IMR-90 (cell line): ENCODE measurements at regions not wholly inside any gene's neighbourhood (a gene's known extent, or its start where the extent isn't known, plus 50 kb on each side); places are given as distances from the start of the nearest gene placed in this dataset.

ENCODE experiments used
- ATAC-seq: fragments of 200-7000 bp; cut with Tn5 transposase; 2 replicates; pipeline ENCODE4 v1.9.1; 2020; ENCODE audit warnings: low read depth, mild to moderate bottlenecking, moderate library complexity
- BruUV-seq: library from RNA; stranded (reverse); fragments of 400-500 nt; replicated peaks from 2 replicates; lab custom pipeline; 2021; lab: Mats Ljungman, UMichigan
- CTCF ChIA-PET: fragments of 300-600 bp; formaldehyde crosslinking; extraction: SDS; loops from one replicate; lab custom pipeline; 2021; ENCODE audit warnings: antibody characterized with exemption; lab: Yijun Ruan, JAX
- POLR2A ChIA-PET: fragments of 300-600 bp; sonication (Branson Sonifier 250); formaldehyde crosslinking; loops from one replicate; lab custom pipeline; 2022; ENCODE audit warnings: antibody characterized with exemption; ENCODE audit not compliant: unreplicated experiment; lab: Charles Lee
- DNase-seq: peaks from one replicate; pipeline ENCODE4 v3.0.0; 2013
- H2AFZ ChIP-seq: replicated peaks from 2 replicates; pipeline ENCODE3; 2013; ENCODE audit warnings: low read length, mild to moderate bottlenecking; ENCODE audit not compliant: poor library complexity
- H2AK5ac ChIP-seq: 2 replicates; pipeline ENCODE4 v1.6.1; 2013; ENCODE audit warnings: low read depth, low read length, inconsistent platforms
- H2AK9ac ChIP-seq: replicated peaks from 2 replicates; pipeline ENCODE3; 2013; ENCODE audit warnings: mild to moderate bottlenecking, low read depth, low read length, moderate library complexity; ENCODE audit not compliant: poor library complexity
- H2BK120ac ChIP-seq: 2 replicates; pipeline ENCODE4 v1.6.1; 2013; ENCODE audit warnings: low read depth, low read length, inconsistent platforms
- H2BK15ac ChIP-seq: 3 replicates; pipeline ENCODE4 v1.6.1; 2013; ENCODE audit warnings: low read depth, low read length, inconsistent platforms
- H2BK20ac ChIP-seq: 2 replicates; pipeline ENCODE4 v1.6.1; 2013; ENCODE audit warnings: low read depth, mild to moderate bottlenecking, inconsistent platforms, low read length, moderate library complexity
- H2BK5ac ChIP-seq: 2 replicates; pipeline ENCODE4 v1.6.1; 2013; ENCODE audit warnings: mild to moderate bottlenecking, low read depth, low read length, inconsistent platforms; ENCODE audit not compliant: poor library complexity, severe bottlenecking
- H3K14ac ChIP-seq: replicated peaks from 2 replicates; pipeline ENCODE4 v1.6.1; 2013; ENCODE audit warnings: low read depth, low read length, inconsistent platforms
- H3K18ac ChIP-seq: 2 replicates; pipeline ENCODE4 v1.6.1; 2013; ENCODE audit warnings: low read depth, low read length, control low read depth
- H3K23ac ChIP-seq: 2 replicates; pipeline ENCODE4 v1.6.1; 2013; ENCODE audit warnings: low read depth, low read length, inconsistent platforms
- H3K27ac ChIP-seq: 2 replicates; pipeline ENCODE4 v1.5.1; 2013; ENCODE audit warnings: mild to moderate bottlenecking, control low read depth, low read length; ENCODE audit not compliant: insufficient read depth
- H3K27me3 ChIP-seq: 2 replicates; pipeline ENCODE4 v1.6.1; 2013; ENCODE audit warnings: low read length; ENCODE audit not compliant: control insufficient read depth, insufficient read depth
- H3K36me3 ChIP-seq: 2 replicates; pipeline ENCODE4 v1.6.1; 2013; ENCODE audit warnings: low read length, mixed read lengths; ENCODE audit not compliant: control insufficient read depth, insufficient read depth
- H3K4ac ChIP-seq: 2 replicates; pipeline ENCODE4 v1.6.1; 2013; ENCODE audit warnings: low read depth, low read length, inconsistent platforms
- H3K4me1 ChIP-seq: 2 replicates; pipeline ENCODE4 v1.6.1; 2013; ENCODE audit warnings: low read length, mixed read lengths; ENCODE audit not compliant: control insufficient read depth, insufficient read depth
- H3K4me2 ChIP-seq: 2 replicates; pipeline ENCODE4 v1.6.1; 2013; ENCODE audit warnings: low read depth, mild to moderate bottlenecking, control low read depth, low read length, moderate library complexity
- H3K4me3 ChIP-seq: 2 replicates; pipeline ENCODE4 v1.5.1; 2013; ENCODE audit warnings: low read depth, mild to moderate bottlenecking, control low read depth, low read length, moderate library complexity; ENCODE audit not compliant: insufficient read depth
- H3K56ac ChIP-seq: 2 replicates; pipeline ENCODE4 v1.6.1; 2013; ENCODE audit warnings: low read length, inconsistent platforms; ENCODE audit not compliant: insufficient read depth; ENCODE audit errors: extremely low read depth
- H3K79me1 ChIP-seq, 2 experiments: 2 replicates each; pipeline ENCODE4 v1.6.1; 2013; ENCODE audit warnings: low read length in 2 of 2, inconsistent platforms in 1 of 2, low read depth in 1 of 2
- H3K9ac ChIP-seq: 2 replicates; pipeline ENCODE4 v1.6.1; 2013; ENCODE audit warnings: low read depth, low read length, control low read depth
- H3K9me1 ChIP-seq: 2 replicates; pipeline ENCODE4 v1.6.1; 2013; ENCODE audit warnings: low read length, inconsistent platforms; ENCODE audit not compliant: insufficient read depth
- H3K9me3 ChIP-seq: 2 replicates; pipeline ENCODE4 v1.6.1; 2013; ENCODE audit warnings: low read length; ENCODE audit not compliant: control insufficient read depth, insufficient read depth
- H4K20me1 ChIP-seq: 2 replicates; pipeline ENCODE4 v1.6.1; 2013; ENCODE audit warnings: low read length, inconsistent platforms; ENCODE audit not compliant: insufficient read depth
- H4K5ac ChIP-seq: 2 replicates; pipeline ENCODE4 v1.6.1; 2013; ENCODE audit warnings: mild to moderate bottlenecking, low read depth, low read length, control low read depth
- H4K8ac ChIP-seq, 2 experiments: 2 replicates each; pipeline ENCODE4 v1.6.1; 2013; ENCODE audit warnings: low read depth in 2 of 2, low read length in 2 of 2, control low read depth in 1 of 2, inconsistent platforms in 1 of 2
- H4K91ac ChIP-seq: 2 replicates; pipeline ENCODE4 v1.6.1; 2013; ENCODE audit warnings: low read depth, low read length, inconsistent platforms; ENCODE audit not compliant: insufficient read depth
- BHLHE40 ChIP-seq: fragments of 150-350 bp; IDR thresholded peaks from 2 replicates; pipeline ENCODE4 v1.6.1; 2016; ENCODE audit warnings: mild to moderate bottlenecking, low read depth, low read length
- CEBPB ChIP-seq: IDR thresholded peaks from 2 replicates; pipeline ENCODE4 v1.6.1; 2012; ENCODE audit warnings: low read depth, low read length, improper control_type of control experiment
- CHD1 ChIP-seq: IDR thresholded peaks from 2 replicates; pipeline ENCODE4 v1.6.1; 2012; ENCODE audit warnings: low read depth, low read length, improper control_type of control experiment
- CTCF ChIP-seq: conservative IDR thresholded peaks from 2 replicates; pipeline ENCODE4 v1.5.1; 2012; ENCODE audit warnings: mild to moderate bottlenecking, low read depth, low read length, improper control_type of control experiment
- ELK1 ChIP-seq: fragments of 150-350 bp; IDR thresholded peaks from 2 replicates; pipeline ENCODE4 v1.6.1; 2016; ENCODE audit warnings: low read depth, mild to moderate bottlenecking, low read length, moderate library complexity, borderline replicate concordance
- FOS ChIP-seq: fragments of 150-350 bp; IDR thresholded peaks from 2 replicates; pipeline ENCODE4 v1.6.1; 2016; ENCODE audit warnings: low read depth, low read length
- MAFK ChIP-seq: IDR thresholded peaks from 2 replicates; pipeline ENCODE4 v1.6.1; 2012; ENCODE audit warnings: low read depth, low read length, improper control_type of control experiment
- MAZ ChIP-seq: IDR thresholded peaks from 2 replicates; pipeline ENCODE4 v1.6.1; 2012; ENCODE audit warnings: low read depth, mild to moderate bottlenecking, low read length, improper control_type of control experiment, moderate library complexity, borderline replicate concordance
- MXI1 ChIP-seq: IDR thresholded peaks from 2 replicates; pipeline ENCODE4 v1.6.1; 2012; ENCODE audit warnings: low read depth, mild to moderate bottlenecking, low read length, moderate library complexity, borderline replicate concordance
- NFE2L2 ChIP-seq: fragments of 150-350 bp; IDR thresholded peaks from 2 replicates; pipeline ENCODE4 v1.6.1; 2016; ENCODE audit warnings: low read depth, mild to moderate bottlenecking, low read length
- POLR2A ChIP-seq: IDR thresholded peaks from 2 replicates; pipeline ENCODE4 v1.6.1; 2012; ENCODE audit warnings: mild to moderate bottlenecking, low read depth, low read length
- RAD21 ChIP-seq: IDR thresholded peaks from 2 replicates; pipeline ENCODE4 v1.6.1; 2012; ENCODE audit warnings: low read length, improper control_type of control experiment
- RCOR1 ChIP-seq: IDR thresholded peaks from 2 replicates; pipeline ENCODE4 v1.6.1; 2012; ENCODE audit warnings: mild to moderate bottlenecking, low read length, improper control_type of control experiment; ENCODE audit not compliant: insufficient replicate concordance
- RFX5 ChIP-seq: IDR thresholded peaks from 2 replicates; pipeline ENCODE4 v1.8.0; 2012; ENCODE audit warnings: low read depth, mild to moderate bottlenecking, low read length, moderate library complexity
- SMC3 ChIP-seq: fragments of 150-350 bp; IDR thresholded peaks from 2 replicates; pipeline ENCODE4 v1.6.1; 2016; ENCODE audit warnings: low read depth, mild to moderate bottlenecking, antibody characterized with exemption, low read length, moderate library complexity
- USF2 ChIP-seq: fragments of 150-350 bp; IDR thresholded peaks from 2 replicates; pipeline ENCODE4 v1.6.1; 2017; ENCODE audit warnings: mild to moderate bottlenecking, antibody characterized with exemption, low read length, low read depth
- WGBS, 2 experiments: methylation state at CpG; one replicate each; pipeline versions ENCODE4 v1.1.5 to v1.1.7; 2013; ENCODE audit warnings: missing lambda C conversion rate in 2 of 2; ENCODE audit not compliant: insufficient read length in 1 of 2; ENCODE audit errors: extremely low coverage in 2 of 2; 5-methylcytosine and 5-hydroxymethylcytosine counted together
- dilution Hi-C: fragments of 300-500 bp; cut with HindIII; formaldehyde crosslinking; loops from one replicate; pipeline ENCODE4 v1.14.3; 2018; ENCODE audit warnings: low sequenced_read_pairs; ENCODE audit not compliant: unreplicated experiment
- in situ Hi-C: fragments of 300-500 bp; cut with MboI; formaldehyde crosslinking; loops from 3 replicates; pipeline ENCODE4 v1.14.3; 2019; ENCODE audit warnings: low sequenced_read_pairs, inconsistent platforms, mixed read lengths
- intact Hi-C: fragments of 100-400 bp; cut with micrococcal nuclease; formaldehyde crosslinking; loops from 2 replicates; pipeline ENCODE4 v1.10.0; 2022

- H2AFZ ChIP-seq: no peak overlapping the region
- H2BK5ac ChIP-seq: no peak overlapping the region
- CTCF ChIA-PET: no interaction called here
These were observed 280.5 kb downstream of the IPMK start for GRCh38 chr10:57987055-57987721.

More at GRCh38 chr10:57987055-57987721, 280.5 kb downstream of the IPMK start:
- H2AK9ac ChIP-seq: no peak overlapping the region
- H3K4me1 ChIP-seq: no peaks in the 10 kb centered on the region
- H3K14ac ChIP-seq: no peak overlapping the region
- H3K27ac ChIP-seq: no peak overlapping the region
- no peaks in the 10 kb centered on the region for H4K20me1 ChIP-seq
- no peak overlapping the region for H4K91ac ChIP-seq
- H3K18ac ChIP-seq: no peak overlapping the region
- H3K9me1 ChIP-seq: no peaks in the 10 kb centered on the region
- no peaks in the 10 kb centered on the region for H3K36me3 ChIP-seq
- no peak overlapping the region for H3K23ac ChIP-seq
- DNase-seq (no peak), ATAC-seq (no peak)
- no peak overlapping the region for H2BK120ac ChIP-seq
- WGBS, 2 experiments: 40% methylated on average over 1 of the region's 6 CpGs; no CpG with 5 or more reads in 1 of the 2 experiments
- no peak overlapping the region for H3K4ac ChIP-seq
- dilution Hi-C loops: no loop called here
- H2BK20ac ChIP-seq: no peak overlapping the region
- H3K4me3 ChIP-seq: no peak overlapping the region
- no TSS peak for BruUV-seq
- no peaks in the 10 kb centered on the region for H3K9me3 ChIP-seq
- H3K56ac ChIP-seq: no peak overlapping the region
- POLR2A ChIA-PET: no interaction called here
- no peak overlapping the region for H3K4me2 ChIP-seq
- no peak overlapping the region for H4K5ac ChIP-seq
- in situ Hi-C loops: no loop called here
- H3K27me3 ChIP-seq: no peaks in the 10 kb centered on the region
- H4K8ac ChIP-seq: no peak overlapping the region
- H2AK5ac ChIP-seq: no peak overlapping the region
- no peaks in the 10 kb centered on the region for H3K79me1 ChIP-seq
- no peak overlapping the region for H3K9ac ChIP-seq
- intact Hi-C loops: no loop called here
- TF ChIP-seq SMC3 (no peak), NFE2L2 (no peak), RAD21 (no peak), MXI1 (no peak), FOS (no peak), CTCF (no peak), USF2 (no peak), CHD1 (no peak), ELK1 (no peak), MAZ (no peak), RFX5 (no peak), RCOR1 (no peak), MAFK (no peak), POLR2A (no peak), CEBPB (no peak), BHLHE40 (no peak)
- no peak overlapping the region for H2BK15ac ChIP-seq
